Activated CD8-positive, alpha-beta T cell treated with anti-CD3 and anti-CD28 coated beads for 36 hours (primary cell): ENCODE measurements at regions not wholly inside any gene's neighbourhood (a gene's known extent, or its start where the extent isn't known, plus 50 kb on each side); places are given as distances from the start of the nearest gene placed in this dataset.

Experiments
- ATAC-seq: fragments of 200-7000 bp; cut with Tn5 transposase; one replicate; pipeline ENCODE4 v1.10.0; 2021; ENCODE audit warnings: mild to moderate bottlenecking, moderate library complexity
- CTCF ChIA-PET: fragments of 350-600 bp; sonication (Branson Sonifier 250); formaldehyde crosslinking; loops from one replicate; lab custom pipeline; 2021; ENCODE audit warnings: antibody characterized with exemption; lab: Charles Lee
- POLR2A ChIA-PET: fragments of 350-600 bp; sonication (Branson Sonifier 250); formaldehyde crosslinking; loops from one replicate; lab custom pipeline; 2021; ENCODE audit warnings: antibody characterized with exemption; lab: Charles Lee
- DNase-seq: peaks from one replicate; pipeline ENCODE4 v3.0.0-alpha.2; 2020
- H3K27ac Mint-ChIP-seq: one replicate; pipeline ENCODE4 v1.8.0; 2021; ENCODE audit warnings: mild to moderate bottlenecking, mixed read lengths
- H3K27me3 Mint-ChIP-seq: one replicate; pipeline ENCODE4 v1.8.0; 2021; ENCODE audit warnings: mixed read lengths
- H3K36me3 Mint-ChIP-seq: one replicate; pipeline ENCODE4 v1.8.0; 2021; ENCODE audit warnings: low read depth, mixed read lengths
- H3K4me1 Mint-ChIP-seq: one replicate; pipeline ENCODE4 v1.8.0; 2021; ENCODE audit warnings: low read depth, mixed read lengths
- H3K4me3 Mint-ChIP-seq: one replicate; pipeline ENCODE4 v1.8.0; 2021; ENCODE audit warnings: mild to moderate bottlenecking, moderate library complexity, mixed read lengths
- H3K9me3 Mint-ChIP-seq: one replicate; pipeline ENCODE4 v1.8.0; 2021; ENCODE audit warnings: mixed read lengths
- CTCF ChIP-seq: fragments of 200-600 bp; IDR thresholded peaks from one replicate; pipeline ENCODE4 v1.8.0; 2022; ENCODE audit warnings: antibody characterized with exemption, mild to moderate bottlenecking
- intact Hi-C: fragments of 100-400 bp; cut with micrococcal nuclease; formaldehyde crosslinking; loops from one replicate; pipeline ENCODE4 v1.10.0; 2022

DNA sequence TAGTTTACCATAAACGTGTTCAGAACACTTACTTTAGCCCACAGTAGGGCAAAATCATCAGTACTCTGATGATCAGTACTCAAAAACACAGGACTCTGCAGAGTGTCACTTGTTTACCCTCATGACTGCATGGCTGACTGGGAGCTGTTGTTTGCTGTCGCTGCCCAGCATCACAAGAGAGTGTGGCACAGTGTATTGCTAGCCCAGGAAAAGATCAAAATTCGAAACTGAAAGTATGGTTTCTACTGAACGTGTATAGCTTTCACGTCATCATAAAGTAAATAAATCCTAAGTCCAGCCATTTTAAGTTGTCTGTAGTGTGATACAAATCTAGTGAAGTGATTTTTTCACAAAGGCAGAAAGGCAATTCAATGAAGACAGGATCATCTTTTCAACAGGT is 184.6 kb downstream of the RAMP3 start:
- DNase-seq, result no peak
- no peak for TF ChIP-seq CTCF
- Mint-ChIP-seq H3K4me3 (no peak overlapping the region), H3K27me3 (peaks cover 15% of the 10 kb centered on the region), H3K36me3 (no peaks in the 10 kb centered on the region), H3K9me3 (no peaks in the 10 kb centered on the region), H3K27ac (no peak overlapping the region), H3K4me1 (no peaks in the 10 kb centered on the region)
- POLR2A ChIA-PET, result no interaction called here
- CTCF ChIA-PET, result no interaction called here
- ATAC-seq, result no peak
- intact Hi-C loops, result no loop called here

- ATAC-seq, result no peak
- Mint-ChIP-seq H3K36me3 (no peaks in the 10 kb centered on the region), H3K27me3 (peaks cover 9% of the 10 kb centered on the region), H3K4me3 (no peak overlapping the region), H3K9me3 (no peaks in the 10 kb centered on the region), H3K4me1 (no peaks in the 10 kb centered on the region), H3K27ac (no peak overlapping the region)
- POLR2A ChIA-PET, result no interaction called here
- no peak for TF ChIP-seq CTCF
- CTCF ChIA-PET, result no interaction called here
- intact Hi-C loops, result no loop called here
- no peak for DNase-seq
Measured at GRCh38 chr7:45343746-45344145, 186.2 kb downstream of the RAMP3 start.

- TF ChIP-seq CTCF, result no peak
Measured at GRCh38 chr7:45347804-45348203, 190.2 kb downstream of the RAMP3 start.

DNA sequence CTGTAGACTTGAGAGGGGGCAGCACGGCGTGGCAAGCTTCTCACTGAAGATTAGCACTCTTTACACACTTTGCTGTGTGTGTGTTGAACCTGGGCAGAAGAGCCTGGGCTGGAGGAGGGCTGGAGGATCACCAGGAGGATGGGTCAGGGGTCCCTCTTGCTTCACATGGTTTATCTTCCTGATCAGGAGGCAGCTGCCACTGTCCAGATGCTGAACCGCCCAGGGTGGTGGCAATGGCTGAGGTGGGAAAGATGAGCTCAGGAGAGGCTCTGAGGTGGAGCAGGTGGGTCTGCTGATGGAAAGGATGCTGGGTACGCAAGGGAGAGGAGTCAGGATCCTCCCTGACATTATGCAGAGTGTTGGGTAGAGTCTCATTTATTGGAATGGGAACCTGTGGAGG is 191.5 kb downstream of the RAMP3 start:
- ATAC-seq (no peak), DNase-seq (no peak)
- peaks cover 22% of the 10 kb centered on the region for H3K27me3 Mint-ChIP-seq
- TF ChIP-seq CTCF, result no peak
- no peaks in the 10 kb centered on the region for H3K4me1 Mint-ChIP-seq
- H3K9me3 Mint-ChIP-seq, result no peaks in the 10 kb centered on the region
- no peak overlapping the region for H3K27ac Mint-ChIP-seq
- intact Hi-C loops, result no loop called here
- no peak overlapping the region for H3K4me3 Mint-ChIP-seq
- ChIA-PET POLR2A (interaction anchor here (0.6 kb wide), 1 partner anchor 23 kb away, joined by 4 read pairs; no protein-coding TSS in a partner anchor), CTCF (no interaction called here)
- H3K36me3 Mint-ChIP-seq, result no peaks in the 10 kb centered on the region

More at GRCh38 chr7:45347804-45348203, 190.2 kb downstream of the RAMP3 start:
- DNase-seq (no peak), ATAC-seq (no peak)
- Mint-ChIP-seq H3K9me3 (no peaks in the 10 kb centered on the region), H3K27ac (no peak overlapping the region), H3K4me3 (no peak overlapping the region), H3K36me3 (no peaks in the 10 kb centered on the region), H3K27me3 (peaks cover 18% of the 10 kb centered on the region), H3K4me1 (no peaks in the 10 kb centered on the region)
- ChIA-PET CTCF (no interaction called here), POLR2A (no interaction called here)
- intact Hi-C loops, result no loop called here

- intact Hi-C loops, result no loop called here
- POLR2A ChIA-PET, result no interaction called here
- peaks cover 23% of the 10 kb centered on the region for H3K27me3 Mint-ChIP-seq
- CTCF ChIA-PET, result no interaction called here
- ATAC-seq (no peak), DNase-seq (no peak)
- H3K36me3 Mint-ChIP-seq, result no peaks in the 10 kb centered on the region
- TF ChIP-seq CTCF, result no peak
- no peaks in the 10 kb centered on the region for H3K4me1 Mint-ChIP-seq
- no peaks in the 10 kb centered on the region for H3K9me3 Mint-ChIP-seq
- H3K27ac Mint-ChIP-seq, result no peak overlapping the region
- no peak overlapping the region for H3K4me3 Mint-ChIP-seq
Measured at GRCh38 chr7:45350896-45351295, 193.3 kb downstream of the RAMP3 start.
